ENCODE measurements at regions not wholly inside any gene's neighbourhood (a gene's known extent, or its start where the extent isn't known, plus 50 kb on each side); places are given as distances from the start of the nearest gene placed in this dataset.

GRCh38 chr2:129709001-129709955 is 270.2 kb upstream of the RAB6C start:
- no peak for TF ChIP-seq NFYB (CRISPR knock-in tag; conservative IDR thresholded peaks at IDR 0.05; ENCODE audit: low read depth)
- TF ChIP-seq MAX (CRISPR knock-in tag; IDR thresholded peaks at IDR 0.05), result no peak
- no peak for TF ChIP-seq CTCF (IDR thresholded peaks at IDR 0.05)
